ENCODE measurements at regions not wholly inside any gene's neighbourhood (a gene's known extent, or its start where the extent isn't known, plus 50 kb on each side); places are given as distances from the start of the nearest gene placed in this dataset.

DNA sequence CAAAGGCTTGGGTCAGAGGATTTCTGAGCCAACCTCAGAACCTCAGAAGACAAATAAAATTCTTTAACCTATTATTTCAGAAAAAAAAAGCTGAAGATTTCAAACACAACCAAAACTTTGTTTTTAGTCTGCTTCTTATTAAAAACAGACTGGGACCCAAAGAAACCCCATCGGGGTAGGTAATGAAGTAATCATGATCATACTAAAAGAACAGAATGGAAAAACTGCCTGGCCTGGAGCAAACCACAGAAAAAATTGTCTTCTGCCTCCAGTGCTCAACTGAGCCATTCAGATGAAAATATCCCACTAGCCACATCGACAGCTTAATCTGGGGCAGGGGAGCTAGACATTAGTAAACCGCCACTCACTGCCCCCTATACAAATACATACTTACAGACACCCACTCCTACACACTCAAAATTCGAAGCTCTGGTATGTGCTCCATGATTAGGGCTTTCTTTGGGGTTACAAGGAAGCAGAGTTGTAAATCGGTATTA is 76.5 kb downstream of the SDC1 start:
- no peaks in the 10 kb centered on the region for H3K9me3 ChIP-seq (ENCODE audit: control insufficient read depth, insufficient read depth, low read depth, low read length)
- peak overlapping the region; percentile 66 for H3K27ac ChIP-seq (ENCODE audit: insufficient read depth, low read length)
- H3K36me3 ChIP-seq (ENCODE audit: control insufficient read depth, insufficient read depth, low read length) = no peaks in the 10 kb centered on the region
- no peaks in the 10 kb centered on the region for H3K79me2 ChIP-seq (ENCODE audit: control insufficient read depth, insufficient read depth, low read length)
- TF ChIP-seq, protein P1, sequence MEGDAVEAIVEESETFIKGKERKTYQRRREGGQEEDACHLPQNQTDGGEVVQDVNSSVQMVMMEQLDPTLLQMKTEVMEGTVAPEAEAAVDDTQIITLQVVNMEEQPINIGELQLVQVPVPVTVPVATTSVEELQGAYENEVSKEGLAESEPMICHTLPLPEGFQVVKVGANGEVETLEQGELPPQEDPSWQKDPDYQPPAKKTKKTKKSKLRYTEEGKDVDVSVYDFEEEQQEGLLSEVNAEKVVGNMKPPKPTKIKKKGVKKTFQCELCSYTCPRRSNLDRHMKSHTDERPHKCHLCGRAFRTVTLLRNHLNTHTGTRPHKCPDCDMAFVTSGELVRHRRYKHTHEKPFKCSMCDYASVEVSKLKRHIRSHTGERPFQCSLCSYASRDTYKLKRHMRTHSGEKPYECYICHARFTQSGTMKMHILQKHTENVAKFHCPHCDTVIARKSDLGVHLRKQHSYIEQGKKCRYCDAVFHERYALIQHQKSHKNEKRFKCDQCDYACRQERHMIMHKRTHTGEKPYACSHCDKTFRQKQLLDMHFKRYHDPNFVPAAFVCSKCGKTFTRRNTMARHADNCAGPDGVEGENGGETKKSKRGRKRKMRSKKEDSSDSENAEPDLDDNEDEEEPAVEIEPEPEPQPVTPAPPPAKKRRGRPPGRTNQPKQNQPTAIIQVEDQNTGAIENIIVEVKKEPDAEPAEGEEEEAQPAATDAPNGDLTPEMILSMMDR (conservative IDR thresholded peaks at IDR 0.05 in 1 of 2, IDR thresholded peaks at IDR 0.05 in 1 of 2; ENCODE audit: low read depth in 1 of 2, low read length in 2 of 2) = no peak
- no peak overlapping the region for H3K9ac ChIP-seq (ENCODE audit: insufficient read depth, low read length)
- no peak overlapping the region for H3K4me2 ChIP-seq (ENCODE audit: extremely low read depth, insufficient read depth, low read length)
- no peak overlapping the region for H3K4me3 ChIP-seq (replicated peaks in 1 of 4; ENCODE audit: control extremely low read depth in 1 of 4, insufficient read depth in 1 of 4, low read depth in 3 of 4, low read length in 4 of 4)
- no peaks in the 10 kb centered on the region for H4K20me1 ChIP-seq (ENCODE audit: control insufficient read depth, extremely low read depth, insufficient read depth, low read length)
- peak in 1 of 2 donors; percentile 62 for DNase-seq (ENCODE audit: low read depth in 2 of 2)
- no peaks in the 10 kb centered on the region for H3K27me3 ChIP-seq (ENCODE audit: control insufficient read depth, insufficient read depth, low read length)
- H2AFZ ChIP-seq (ENCODE audit: low read length) = no peak overlapping the region
- peaks cover 15% of the 10 kb centered on the region for H3K4me1 ChIP-seq (ENCODE audit: control insufficient read depth, extremely low read depth, insufficient read depth, low read length)

DNA sequence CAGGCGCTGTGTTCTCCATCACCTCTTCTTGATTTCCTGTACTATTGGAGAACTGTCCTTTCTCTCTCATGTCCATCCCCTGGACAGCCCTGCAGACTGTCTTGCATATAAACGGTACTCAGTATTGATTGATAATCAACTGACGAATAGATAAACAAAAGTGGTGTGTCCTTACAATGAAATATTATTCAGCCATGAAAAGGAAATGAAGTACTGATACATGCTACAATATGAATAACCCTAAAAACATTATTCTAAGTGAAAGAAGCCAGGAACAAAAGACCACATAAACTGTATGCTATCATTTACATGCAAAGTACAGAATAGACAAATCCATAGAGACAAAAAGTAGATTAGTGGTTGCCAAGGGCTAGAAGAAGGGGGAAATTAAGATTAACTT is 77.6 kb downstream of the SDC1 start:
- H3K27me3 ChIP-seq (ENCODE audit: control insufficient read depth, insufficient read depth, low read length) = no peaks in the 10 kb centered on the region
- TF ChIP-seq, protein P1 (conservative IDR thresholded peaks at IDR 0.05 in 1 of 2, IDR thresholded peaks at IDR 0.05 in 1 of 2; ENCODE audit: low read depth in 1 of 2, low read length in 2 of 2) = no peak
- TF ChIP-seq EZH2 (IDR thresholded peaks at IDR 0.05; ENCODE audit: low read length, missing control alignments) = no peak
- peaks cover 15% of the 10 kb centered on the region for H3K4me1 ChIP-seq (ENCODE audit: control insufficient read depth, extremely low read depth, insufficient read depth, low read length)
- no peak overlapping the region for H3K4me3 ChIP-seq (replicated peaks in 1 of 4; ENCODE audit: control extremely low read depth in 1 of 4, insufficient read depth in 1 of 4, low read depth in 3 of 4, low read length in 4 of 4)
- no peaks in the 10 kb centered on the region for H3K36me3 ChIP-seq (ENCODE audit: control insufficient read depth, insufficient read depth, low read length)
- no peaks in the 10 kb centered on the region for H4K20me1 ChIP-seq (ENCODE audit: control insufficient read depth, extremely low read depth, insufficient read depth, low read length)
- no peak overlapping the region for H3K27ac ChIP-seq (ENCODE audit: insufficient read depth, low read length)
- H3K9ac ChIP-seq (ENCODE audit: insufficient read depth, low read length) = no peak overlapping the region
- no peaks in the 10 kb centered on the region for H3K9me3 ChIP-seq (ENCODE audit: control insufficient read depth, insufficient read depth, low read depth, low read length)
- no peaks in the 10 kb centered on the region for H3K79me2 ChIP-seq (ENCODE audit: control insufficient read depth, insufficient read depth, low read length)
- H3K4me2 ChIP-seq (ENCODE audit: extremely low read depth, insufficient read depth, low read length) = no peak overlapping the region
- H2AFZ ChIP-seq (ENCODE audit: low read length) = no peak overlapping the region
- no peak for DNase-seq (ENCODE audit: low read depth in 2 of 2)

DNA sequence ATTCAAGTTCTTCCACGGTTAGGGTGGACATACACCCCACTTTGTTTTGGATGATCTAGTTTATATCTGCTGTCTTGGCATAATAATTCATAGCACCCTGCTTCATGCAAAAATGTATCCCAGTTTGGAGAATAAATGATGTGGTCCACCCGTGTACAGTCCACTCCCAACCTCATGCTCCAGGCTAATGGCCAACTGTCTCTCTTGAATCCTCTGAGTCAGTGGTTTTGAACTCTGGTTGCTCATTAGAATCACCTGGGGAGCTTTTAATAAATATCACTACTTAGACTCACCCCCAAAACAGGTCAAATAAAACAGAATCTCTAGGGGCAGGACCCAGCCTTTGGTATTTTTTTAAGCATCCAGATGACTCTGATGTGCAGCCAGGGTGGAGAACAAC is 78.5 kb downstream of the SDC1 start:
- Histone ChIP-seq H3K4me1 (ENCODE audit: control insufficient read depth, extremely low read depth, insufficient read depth, low read length) (peaks cover 19% of the 10 kb centered on the region), H3K36me3 (ENCODE audit: control insufficient read depth, insufficient read depth, low read length) (no peaks in the 10 kb centered on the region), H3K4me2 (ENCODE audit: extremely low read depth, insufficient read depth, low read length) (no peak overlapping the region), H3K4me3 (replicated peaks in 1 of 4; ENCODE audit: control extremely low read depth in 1 of 4, insufficient read depth in 1 of 4, low read depth in 3 of 4, low read length in 4 of 4) (no peak overlapping the region), H3K9ac (ENCODE audit: insufficient read depth, low read length) (no peak overlapping the region), H2AFZ (ENCODE audit: low read length) (no peak overlapping the region), H3K27me3 (ENCODE audit: control insufficient read depth, insufficient read depth, low read length) (no peaks in the 10 kb centered on the region), H3K79me2 (ENCODE audit: control insufficient read depth, insufficient read depth, low read length) (no peaks in the 10 kb centered on the region), H4K20me1 (ENCODE audit: control insufficient read depth, extremely low read depth, insufficient read depth, low read length) (no peaks in the 10 kb centered on the region), H3K27ac (ENCODE audit: insufficient read depth, low read length) (no peak overlapping the region), H3K9me3 (ENCODE audit: control insufficient read depth, insufficient read depth, low read depth, low read length) (no peaks in the 10 kb centered on the region)
- TF ChIP-seq, protein P1 (conservative IDR thresholded peaks at IDR 0.05 in 1 of 2, IDR thresholded peaks at IDR 0.05 in 1 of 2; ENCODE audit: low read depth in 1 of 2, low read length in 2 of 2) = no peak
- no peak for TF ChIP-seq EZH2 (IDR thresholded peaks at IDR 0.05; ENCODE audit: low read length, missing control alignments)
- peak in 1 of 2 donors; percentile 76 for DNase-seq (ENCODE audit: low read depth in 2 of 2)
